ENCODE measurements at regions not wholly inside any gene's neighbourhood (a gene's known extent, or its start where the extent isn't known, plus 50 kb on each side); places are given as distances from the start of the nearest gene placed in this dataset.

DNA sequence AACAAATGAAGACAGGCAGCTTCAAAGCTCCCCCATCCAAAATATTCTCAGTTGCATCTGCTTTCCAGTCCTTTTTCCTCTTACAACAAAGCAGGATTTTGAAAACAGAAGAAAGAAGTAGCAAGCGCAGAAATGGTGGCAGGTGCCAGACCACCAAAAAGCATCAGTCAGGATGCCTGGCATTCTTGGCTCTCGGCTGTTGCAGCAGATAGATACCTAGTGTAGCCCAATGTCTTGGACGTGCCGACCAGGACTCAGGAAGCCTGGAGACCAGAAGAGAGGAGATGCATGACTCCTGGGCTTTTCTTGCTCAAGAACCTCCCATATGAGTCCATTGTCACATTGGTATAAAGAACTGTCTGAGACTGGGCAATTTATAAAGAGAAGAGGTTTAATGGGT lies 115.2 kb downstream of the RAB18 start:
- TF ChIP-seq ZNF274 (IDR thresholded peaks at IDR 0.05; ENCODE audit: low read depth, low read length) = no peak
- TF ChIP-seq YY1 (IDR thresholded peaks at IDR 0.05; ENCODE audit: insufficient read depth, insufficient read length) = no peak
